Kidney epithelial cell (primary cell): ENCODE measurements at regions not wholly inside any gene's neighbourhood (a gene's known extent, or its start where the extent isn't known, plus 50 kb on each side); places are given as distances from the start of the nearest gene placed in this dataset.

ENCODE experiments used
- DNase-seq: peaks from one replicate; pipeline ENCODE4 v3.0.0-alpha.2; 2010; ENCODE audit warnings: low read depth
- H3K27me3 ChIP-seq: 2 replicates; pipeline ENCODE4 v1.6.0; 2011; ENCODE audit warnings: low read length; ENCODE audit not compliant: control insufficient read depth, insufficient read depth
- H3K36me3 ChIP-seq: 2 replicates; pipeline ENCODE4 v1.5.1; 2011; ENCODE audit warnings: low read length; ENCODE audit not compliant: control insufficient read depth, insufficient read depth
- H3K4me3 ChIP-seq: 2 replicates; pipeline ENCODE4 v1.5.1; 2011; ENCODE audit warnings: low read depth, mild to moderate bottlenecking, control low read depth, low read length
- TF ChIP-seq, protein P1 (sequence below): IDR thresholded peaks from 2 replicates; pipeline ENCODE4 v1.5.1; 2011; ENCODE audit warnings: mild to moderate bottlenecking, moderate library complexity, low read length, control low read depth, inconsistent platforms; ENCODE audit not compliant: insufficient read depth, poor library complexity, severe bottlenecking

- Histone ChIP-seq H3K4me3 (no peak overlapping the region), H3K27me3 (no peaks in the 10 kb centered on the region), H3K36me3 (no peaks in the 10 kb centered on the region)
- TF ChIP-seq, protein P1, sequence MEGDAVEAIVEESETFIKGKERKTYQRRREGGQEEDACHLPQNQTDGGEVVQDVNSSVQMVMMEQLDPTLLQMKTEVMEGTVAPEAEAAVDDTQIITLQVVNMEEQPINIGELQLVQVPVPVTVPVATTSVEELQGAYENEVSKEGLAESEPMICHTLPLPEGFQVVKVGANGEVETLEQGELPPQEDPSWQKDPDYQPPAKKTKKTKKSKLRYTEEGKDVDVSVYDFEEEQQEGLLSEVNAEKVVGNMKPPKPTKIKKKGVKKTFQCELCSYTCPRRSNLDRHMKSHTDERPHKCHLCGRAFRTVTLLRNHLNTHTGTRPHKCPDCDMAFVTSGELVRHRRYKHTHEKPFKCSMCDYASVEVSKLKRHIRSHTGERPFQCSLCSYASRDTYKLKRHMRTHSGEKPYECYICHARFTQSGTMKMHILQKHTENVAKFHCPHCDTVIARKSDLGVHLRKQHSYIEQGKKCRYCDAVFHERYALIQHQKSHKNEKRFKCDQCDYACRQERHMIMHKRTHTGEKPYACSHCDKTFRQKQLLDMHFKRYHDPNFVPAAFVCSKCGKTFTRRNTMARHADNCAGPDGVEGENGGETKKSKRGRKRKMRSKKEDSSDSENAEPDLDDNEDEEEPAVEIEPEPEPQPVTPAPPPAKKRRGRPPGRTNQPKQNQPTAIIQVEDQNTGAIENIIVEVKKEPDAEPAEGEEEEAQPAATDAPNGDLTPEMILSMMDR: no peak
- no peak for DNase-seq
These were observed 73.9 kb downstream of the TEX29 start for GRCh38 chr13:111394211-111394922.

GRCh38 chr13:111395511-111396393 is 75.3 kb downstream of the TEX29 start:
- TF ChIP-seq, protein P1: no peak
- Histone ChIP-seq H3K4me3 (no peak overlapping the region), H3K27me3 (no peaks in the 10 kb centered on the region), H3K36me3 (no peaks in the 10 kb centered on the region)
- no peak for DNase-seq

- Histone ChIP-seq H3K36me3 (no peaks in the 10 kb centered on the region), H3K27me3 (no peaks in the 10 kb centered on the region), H3K4me3 (no peak overlapping the region)
- TF ChIP-seq, protein P1: no peak
- DNase-seq: no peak
These were observed 76.0 kb downstream of the TEX29 start for GRCh38 chr13:111396457-111396856.

- no peak overlapping the region for H3K4me3 ChIP-seq
- H3K36me3 ChIP-seq: no peaks in the 10 kb centered on the region
- no peak for DNase-seq
- no peaks in the 10 kb centered on the region for H3K27me3 ChIP-seq
- TF ChIP-seq, protein P1: no peak
These were observed 76.9 kb downstream of the TEX29 start for GRCh38 chr13:111397202-111397880.

- no peaks in the 10 kb centered on the region for H3K27me3 ChIP-seq
- DNase-seq: no peak
- H3K36me3 ChIP-seq: no peaks in the 10 kb centered on the region
- TF ChIP-seq, protein P1: no peak
- no peak overlapping the region for H3K4me3 ChIP-seq
These were observed 77.8 kb downstream of the TEX29 start for GRCh38 chr13:111398196-111398595.
